NCI-H748 (cell line): ENCODE measurements at regions not wholly inside any gene's neighbourhood (a gene's known extent, or its start where the extent isn't known, plus 50 kb on each side); places are given as distances from the start of the nearest gene placed in this dataset.

Experiments
- DNase-seq: peaks from one replicate; lab custom pipeline; 2025; ENCODE audit not compliant: unreplicated experiment; lab: John Stamatoyannopoulos, UW

DNA sequence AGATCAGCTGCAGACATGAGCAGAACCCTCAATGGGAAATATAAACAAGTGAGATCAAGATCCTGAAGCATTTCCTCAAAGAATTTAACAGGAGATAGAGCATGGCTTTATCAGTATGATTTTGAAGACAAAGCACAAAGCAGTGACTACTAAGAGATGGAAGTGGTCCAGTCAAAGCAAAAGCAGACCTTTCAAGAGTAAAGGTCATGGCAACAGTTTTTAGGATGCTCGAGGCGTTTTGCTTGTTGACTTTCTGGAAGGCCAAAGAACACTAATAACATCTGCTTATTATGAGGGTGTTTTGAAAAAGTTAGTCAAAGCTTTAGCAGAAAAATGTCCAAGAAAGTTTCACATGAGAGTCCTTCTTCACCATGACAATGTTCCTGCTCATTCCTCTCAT, 128.5 kb downstream of the KCNE4 start:
- no peak for DNase-seq

DNA sequence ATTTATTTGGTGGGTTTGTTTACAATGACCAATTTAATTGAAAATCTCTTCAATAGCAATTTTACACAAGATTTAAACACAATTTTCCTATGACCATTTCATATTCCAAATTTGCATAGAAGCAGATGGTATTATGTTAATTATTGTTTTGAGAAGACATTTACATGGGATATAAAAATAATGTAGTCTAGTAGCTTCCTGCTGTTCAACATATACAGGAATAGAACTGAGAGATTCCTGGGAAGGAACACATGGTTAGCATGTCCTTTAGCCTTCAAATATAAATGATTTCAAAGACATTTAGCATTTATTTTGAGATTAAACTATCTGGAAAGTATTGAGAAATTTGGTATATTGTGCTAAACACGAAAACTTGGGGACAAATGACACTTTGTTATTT, 129.6 kb downstream of the KCNE4 start:
- no peak for DNase-seq

DNA sequence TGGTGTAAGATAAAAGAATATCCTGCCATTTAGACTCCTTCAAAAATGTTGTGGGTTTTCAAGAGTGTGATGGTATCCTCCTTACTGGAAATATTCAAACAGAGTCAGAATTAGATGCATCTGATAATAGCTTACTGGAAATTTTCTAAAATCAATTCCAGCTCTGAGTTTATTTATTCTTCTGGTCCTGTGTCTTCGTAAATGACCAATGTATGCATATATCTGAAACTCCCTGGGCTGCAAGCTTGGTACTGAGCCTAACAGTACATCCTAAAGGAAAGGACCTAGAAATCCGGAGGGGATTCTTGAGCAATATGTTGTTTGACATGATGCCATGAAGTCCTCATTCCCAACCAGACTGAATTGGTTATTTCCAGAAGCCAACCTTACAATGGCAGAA, 130.4 kb downstream of the KCNE4 start:
- DNase-seq = no peak

DNA sequence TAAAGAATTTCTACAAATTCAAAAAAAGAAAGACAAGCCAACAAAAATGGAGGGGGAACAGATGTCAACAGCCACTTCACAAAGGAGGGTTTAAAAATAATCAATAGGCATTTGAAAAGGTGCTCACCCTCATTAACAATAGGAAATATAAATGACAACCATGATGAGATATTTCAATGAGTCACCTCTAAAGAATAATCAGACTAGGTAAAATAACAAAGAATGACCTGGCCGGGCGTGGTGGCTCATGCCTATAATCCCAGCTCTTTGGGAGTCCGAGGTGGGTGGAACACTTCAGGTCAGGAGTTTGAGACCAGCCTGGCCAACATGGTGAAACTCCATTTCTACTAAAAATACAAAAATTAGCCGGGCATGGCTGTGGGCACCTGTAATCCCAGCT, 133.6 kb downstream of the KCNE4 start:
- no peak for DNase-seq

DNA sequence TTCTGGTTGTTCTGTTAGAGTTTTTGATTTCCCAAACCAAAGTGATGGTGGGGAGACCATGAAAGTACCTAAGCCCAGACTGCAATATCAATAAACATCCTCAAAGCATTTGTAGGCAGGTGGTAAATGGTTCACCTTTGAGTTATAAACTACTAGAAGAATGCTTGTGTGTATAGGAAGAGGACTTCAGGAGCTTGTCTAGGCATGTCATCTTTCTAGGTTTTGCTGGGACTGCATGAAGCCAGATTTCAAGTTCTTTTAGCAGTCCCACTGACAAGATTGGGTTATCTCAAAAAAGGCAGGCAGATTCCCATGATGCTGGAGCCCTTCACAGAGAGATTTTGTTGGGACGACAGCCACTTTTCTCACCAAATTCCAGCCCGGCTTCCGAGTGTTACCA, 135.3 kb downstream of the KCNE4 start:
- DNase-seq = no peak

DNA sequence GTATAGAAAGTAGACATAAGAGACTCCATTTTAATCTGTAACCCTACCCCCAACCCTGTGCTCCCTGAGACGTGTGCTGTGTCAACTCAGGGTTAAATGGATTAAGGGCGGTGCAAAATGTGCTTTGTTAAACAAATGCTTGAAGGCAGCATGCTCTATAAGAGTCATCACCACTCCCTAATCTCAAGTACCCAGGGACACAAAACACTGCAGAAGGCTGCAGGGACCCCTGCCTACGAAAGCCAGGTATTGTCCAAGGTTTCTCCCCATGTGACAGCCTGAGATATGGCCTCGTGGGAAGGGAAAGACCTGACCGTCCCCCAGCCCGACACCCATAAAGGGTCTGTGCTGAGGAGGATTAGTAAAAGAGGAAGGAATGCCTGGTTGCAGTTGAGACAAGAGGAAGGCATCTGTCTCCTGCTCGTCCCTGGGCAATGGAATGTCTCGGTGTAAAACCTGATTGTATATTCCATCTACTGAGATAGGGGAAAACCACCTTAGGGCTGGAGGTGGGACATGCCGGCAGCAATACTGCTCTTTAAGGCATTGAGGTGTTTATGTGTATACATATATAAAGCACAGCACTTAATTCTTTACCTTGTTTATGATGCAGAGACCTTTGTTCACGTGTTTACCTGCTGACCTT, 138.7 kb downstream of the KCNE4 start:
- peak; percentile 70 for DNase-seq

DNA sequence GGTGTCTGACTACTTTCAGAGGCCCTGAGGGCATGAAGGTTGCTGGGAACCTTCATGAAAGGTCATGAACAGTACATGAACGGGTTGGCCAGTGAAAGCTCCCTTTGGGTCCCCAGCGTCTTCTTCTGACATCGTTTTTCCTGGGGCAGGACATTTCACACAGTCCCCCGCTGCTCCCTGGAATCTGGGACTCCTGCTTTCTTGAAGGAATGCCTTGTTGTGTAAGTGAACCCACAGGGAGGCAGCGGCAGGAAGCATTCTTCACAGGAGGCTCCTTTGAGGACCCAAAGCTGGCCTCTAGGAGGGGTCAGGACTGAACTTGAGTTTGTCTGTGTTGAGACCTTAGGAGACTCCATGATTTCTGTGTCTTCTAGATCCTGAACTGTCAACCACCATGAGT, 144.3 kb downstream of the KCNE4 start:
- no peak for DNase-seq

DNA sequence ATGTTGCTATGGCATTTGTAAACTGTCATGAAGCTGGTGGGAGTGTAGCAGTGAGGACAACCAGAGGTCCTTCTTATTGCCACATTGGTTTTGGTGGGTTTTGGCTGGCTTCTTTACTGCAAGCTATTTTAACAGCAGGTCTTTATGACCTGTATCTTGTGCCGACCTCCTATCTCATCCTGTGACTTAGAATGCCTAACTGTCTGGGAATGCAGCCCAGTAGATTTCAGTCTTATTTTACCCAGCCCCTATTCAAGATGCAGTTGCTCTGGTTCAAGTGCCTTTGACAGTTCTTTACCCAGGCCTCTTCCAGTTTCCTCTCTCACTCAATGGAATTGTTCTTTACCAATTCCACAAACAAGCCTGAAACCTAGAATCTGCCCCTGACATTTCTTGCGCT, 145.1 kb downstream of the KCNE4 start:
- no peak for DNase-seq

DNA sequence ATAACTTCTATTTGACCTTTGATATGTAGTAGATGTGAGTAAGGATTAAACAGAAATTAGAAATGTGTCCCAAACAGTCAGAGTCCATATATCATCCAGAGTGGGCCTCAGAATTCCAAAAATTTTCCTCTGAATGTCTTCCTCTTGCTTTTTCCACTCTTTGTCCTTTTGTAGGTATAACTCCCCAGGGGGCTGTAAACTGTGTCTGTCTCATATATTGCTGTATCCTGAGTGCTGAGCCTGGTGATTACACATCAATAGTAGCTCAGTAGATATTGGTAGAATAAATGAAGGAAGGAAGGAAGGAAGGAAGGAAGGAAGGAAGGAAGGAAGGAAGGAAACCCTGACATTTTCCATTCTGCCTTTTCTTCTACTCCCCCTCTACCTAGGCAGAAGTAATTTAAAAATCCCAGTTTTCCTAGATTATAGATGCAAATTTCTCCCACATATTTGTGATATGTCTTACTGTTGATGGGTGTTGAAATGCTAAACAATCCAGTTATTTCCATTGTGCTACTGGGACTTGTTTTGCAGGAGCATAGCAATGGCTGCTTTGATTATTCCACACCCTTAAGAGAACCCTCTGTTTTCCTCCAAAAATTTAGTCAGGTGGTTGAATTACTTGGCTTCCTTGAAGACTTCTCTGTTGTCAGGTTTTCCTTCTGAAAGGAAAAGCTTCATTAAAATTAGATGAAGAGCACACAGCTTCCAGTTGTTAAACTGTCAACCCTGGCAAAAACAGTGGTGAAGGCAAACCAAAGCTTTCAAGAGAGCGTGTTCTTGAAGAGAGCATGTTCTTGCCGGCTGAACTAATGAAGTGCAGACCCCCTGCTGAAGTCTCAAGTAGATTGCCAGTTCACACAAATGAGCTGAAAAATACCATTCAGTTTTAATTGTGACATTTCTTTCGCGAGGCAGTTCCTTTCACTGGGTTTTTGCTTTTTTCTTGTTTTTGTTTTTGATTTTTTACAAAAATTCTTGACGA, 147.8 kb downstream of the KCNE4 start:
- DNase-seq = no peak

DNA sequence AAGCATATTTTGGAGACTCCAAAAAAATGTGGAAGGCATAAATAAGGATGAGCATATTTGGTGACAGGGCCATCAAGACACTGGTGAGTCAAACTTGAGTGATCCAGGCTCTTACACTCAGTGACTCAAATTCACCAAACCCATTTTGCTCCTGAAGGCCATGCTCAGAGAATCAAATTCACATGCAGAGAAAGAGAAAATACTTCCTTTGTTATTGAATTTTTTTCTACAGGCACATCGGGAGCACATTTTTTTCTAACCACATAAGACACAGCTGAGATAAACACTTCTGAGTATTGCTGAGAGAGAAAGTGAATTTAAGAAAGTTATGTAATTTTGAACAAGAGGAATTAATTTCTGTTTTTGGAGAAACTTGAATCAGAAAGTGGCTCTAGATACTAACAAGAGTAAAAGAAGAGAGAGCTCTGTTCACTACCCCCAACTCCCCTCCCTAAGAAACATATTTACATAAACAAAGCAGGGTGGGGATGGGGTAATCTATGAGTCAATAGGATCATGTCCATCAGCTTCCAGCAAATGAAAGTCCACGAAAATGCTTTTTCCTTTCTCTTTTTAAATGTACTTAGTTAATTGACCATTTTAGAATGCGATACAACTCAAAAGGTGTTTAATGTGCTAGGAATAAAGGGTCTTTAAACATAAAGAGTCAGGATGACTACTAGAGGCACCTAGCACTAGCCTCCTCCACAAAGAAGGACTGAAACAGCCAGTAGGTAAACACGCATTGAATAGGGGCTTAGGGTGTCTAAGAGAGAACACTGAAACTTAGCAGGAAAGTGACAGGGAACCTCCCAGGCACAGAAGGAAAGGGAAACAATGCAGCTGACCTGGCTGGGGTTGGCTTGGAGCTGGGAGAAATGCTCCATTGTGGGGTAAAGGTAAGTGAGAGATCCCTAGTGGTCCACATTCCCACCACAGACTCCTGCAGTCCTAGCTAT, 152.3 kb downstream of the KCNE4 start:
- DNase-seq = no peak

DNA sequence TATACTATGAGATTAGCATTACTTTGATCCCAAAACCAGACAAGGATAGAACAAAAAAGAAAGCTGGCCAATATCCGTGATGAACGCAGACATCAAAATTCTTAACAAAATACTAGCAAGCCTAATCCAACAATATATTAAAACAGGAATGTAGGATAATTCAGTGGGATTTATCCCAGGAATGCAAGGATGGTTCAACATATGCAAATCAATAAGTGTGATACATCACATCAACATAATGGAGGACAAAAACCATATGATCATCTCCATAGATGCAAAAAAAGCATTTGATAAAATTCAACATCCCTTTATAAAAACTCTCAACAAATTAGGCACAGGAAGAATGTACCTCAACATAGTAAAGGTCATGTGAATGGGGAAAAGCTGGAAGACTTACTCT, 158.5 kb downstream of the KCNE4 start:
- DNase-seq = no peak

DNA sequence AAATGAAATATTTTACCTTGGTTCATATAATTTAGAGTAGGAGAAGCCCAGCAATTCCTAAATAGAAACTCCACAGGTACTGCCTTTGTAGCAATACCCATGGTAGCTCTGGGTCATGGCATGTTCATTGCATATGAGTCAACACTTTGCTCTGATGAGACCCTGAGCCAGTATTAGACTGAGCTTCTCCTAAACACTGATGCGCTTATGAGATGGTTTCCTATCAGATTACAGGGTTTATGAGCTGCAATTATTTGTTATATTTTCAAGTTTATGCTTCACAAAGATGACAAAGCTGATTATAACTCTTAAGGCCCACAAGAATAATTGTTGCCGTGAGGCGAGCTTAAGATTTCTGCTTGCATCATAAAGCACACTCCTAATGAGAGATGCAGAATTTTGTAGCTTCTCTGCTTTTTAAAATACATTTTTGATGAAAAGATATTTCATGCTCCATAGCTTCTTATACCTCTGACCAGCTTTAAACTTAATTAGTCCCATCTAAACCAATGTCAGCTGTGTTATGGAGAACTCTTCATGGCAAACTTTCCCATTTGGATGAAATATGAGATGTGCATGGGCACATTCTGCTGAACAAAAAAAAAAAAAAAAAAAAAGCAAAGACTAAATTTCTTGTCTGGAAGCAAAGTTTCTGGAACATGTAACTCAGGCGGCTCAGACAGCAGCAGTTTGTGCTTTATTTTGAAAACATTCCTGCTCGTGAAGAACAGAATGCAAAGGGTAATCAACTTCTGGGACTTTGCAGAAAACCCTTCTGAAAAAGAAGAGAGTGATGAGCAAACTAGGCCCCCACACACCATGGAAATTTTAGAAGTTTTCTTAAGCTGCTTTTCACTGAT, 162.6 kb downstream of the KCNE4 start:
- no peak for DNase-seq

DNA sequence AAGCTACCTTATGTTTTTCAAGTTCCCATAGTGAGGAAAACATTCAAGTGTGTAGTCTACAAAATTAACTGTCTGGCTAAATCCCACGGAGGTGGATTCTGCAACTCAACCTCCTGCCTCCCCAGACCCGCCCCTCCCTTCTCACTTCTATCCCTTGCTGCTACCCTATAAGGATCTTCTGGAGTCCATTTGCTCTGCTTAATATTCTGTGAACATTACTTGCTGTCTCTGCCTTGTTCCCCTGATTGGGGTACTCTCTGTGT, 163.2 kb downstream of the KCNE4 start:
- no peak for DNase-seq

DNA sequence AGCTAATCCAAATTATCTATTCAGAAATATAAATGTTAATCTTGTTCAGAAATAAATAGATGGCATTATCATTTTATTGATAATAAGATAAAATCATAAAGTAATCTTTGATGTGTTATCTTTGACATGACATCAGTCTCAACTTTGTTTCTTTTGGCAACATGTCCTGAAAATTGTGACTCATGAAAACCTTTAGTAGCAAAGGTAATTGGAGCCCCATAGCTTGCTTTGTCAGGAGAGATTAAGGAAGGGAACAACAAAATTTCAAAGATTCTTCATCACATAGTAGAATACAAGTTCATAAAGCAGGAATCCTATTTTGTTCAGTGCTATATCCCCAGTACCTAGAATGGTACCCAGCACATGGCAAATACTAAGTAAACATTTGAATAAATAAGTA, 165.4 kb downstream of the KCNE4 start:
- no peak for DNase-seq

DNA sequence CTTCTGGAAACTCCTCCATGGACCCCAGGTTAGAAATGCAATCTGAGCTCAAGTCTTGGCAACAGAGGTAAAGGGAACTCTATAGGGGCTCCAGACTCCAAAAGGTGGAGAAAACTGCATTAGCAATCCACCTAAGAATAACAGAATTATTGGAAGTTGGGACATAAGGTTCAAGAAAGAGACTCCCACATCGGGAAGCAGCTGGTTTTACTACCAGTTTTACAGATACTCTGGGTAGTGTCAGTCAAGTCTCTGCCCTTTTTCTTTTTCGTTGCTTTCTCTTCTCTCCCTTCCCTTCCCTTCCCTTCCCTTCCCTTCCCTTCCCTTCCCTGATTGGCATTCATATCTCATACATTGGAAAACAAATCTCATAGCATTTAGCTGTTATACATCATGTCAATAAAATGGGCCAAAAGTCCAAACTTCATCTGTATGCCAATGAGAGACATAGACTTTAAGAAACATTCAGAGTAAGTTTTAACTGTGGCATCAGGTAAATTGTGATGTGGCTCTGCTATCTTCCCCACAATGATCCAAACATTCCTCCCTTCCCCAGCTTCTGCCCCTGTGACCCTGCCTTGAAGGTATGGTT, 166.7 kb downstream of the KCNE4 start:
- no peak for DNase-seq

DNA sequence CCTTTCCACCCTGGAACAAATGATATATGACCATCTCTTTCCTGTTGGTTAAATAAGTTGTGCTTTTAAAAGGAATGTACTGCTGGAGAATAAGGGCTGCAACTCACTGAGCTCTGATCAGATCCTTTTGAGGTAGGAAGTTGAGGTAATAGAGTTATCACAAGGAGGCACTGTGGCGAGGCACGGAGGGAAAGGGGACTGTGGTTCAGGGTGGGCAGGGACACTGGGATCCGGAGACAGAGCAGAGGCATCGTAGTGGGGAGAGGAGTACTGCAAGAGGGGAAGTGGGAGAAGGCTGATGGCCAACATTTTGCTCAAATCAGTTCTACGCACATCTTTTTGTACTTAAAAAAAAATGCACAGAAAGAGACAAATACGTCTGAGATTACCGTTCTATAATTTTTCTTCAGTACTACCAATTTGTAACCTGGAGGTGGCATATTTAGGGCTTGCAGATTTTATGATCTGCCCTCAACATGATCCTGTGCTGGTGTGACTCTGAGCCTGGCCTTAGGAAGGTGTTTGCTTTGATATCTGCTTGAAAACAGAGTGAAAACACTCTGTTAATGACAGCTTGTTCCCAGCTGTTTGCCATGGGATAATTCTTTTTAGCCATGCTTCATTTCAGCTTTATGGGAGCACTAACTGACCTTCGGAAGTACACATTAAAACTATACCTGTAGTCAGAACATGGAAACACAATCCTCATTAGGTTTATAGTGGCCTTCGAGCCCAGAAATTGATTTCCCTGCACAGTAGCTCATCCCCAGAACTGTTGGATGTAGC, 168.1 kb downstream of the KCNE4 start:
- no peak for DNase-seq

DNA sequence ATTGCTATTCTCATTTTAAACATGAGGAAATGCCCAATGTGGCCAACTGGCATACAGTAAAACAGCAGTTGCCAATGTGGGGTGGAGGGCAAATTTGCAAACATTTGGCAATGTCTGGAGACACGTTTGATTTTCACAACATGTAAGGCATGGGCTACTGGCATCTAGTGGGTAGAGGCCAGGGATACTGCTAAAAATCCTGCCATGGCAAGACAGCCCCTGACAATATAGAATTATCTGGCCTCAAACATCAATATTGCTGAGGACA, 168.6 kb downstream of the KCNE4 start:
- DNase-seq = no peak

DNA sequence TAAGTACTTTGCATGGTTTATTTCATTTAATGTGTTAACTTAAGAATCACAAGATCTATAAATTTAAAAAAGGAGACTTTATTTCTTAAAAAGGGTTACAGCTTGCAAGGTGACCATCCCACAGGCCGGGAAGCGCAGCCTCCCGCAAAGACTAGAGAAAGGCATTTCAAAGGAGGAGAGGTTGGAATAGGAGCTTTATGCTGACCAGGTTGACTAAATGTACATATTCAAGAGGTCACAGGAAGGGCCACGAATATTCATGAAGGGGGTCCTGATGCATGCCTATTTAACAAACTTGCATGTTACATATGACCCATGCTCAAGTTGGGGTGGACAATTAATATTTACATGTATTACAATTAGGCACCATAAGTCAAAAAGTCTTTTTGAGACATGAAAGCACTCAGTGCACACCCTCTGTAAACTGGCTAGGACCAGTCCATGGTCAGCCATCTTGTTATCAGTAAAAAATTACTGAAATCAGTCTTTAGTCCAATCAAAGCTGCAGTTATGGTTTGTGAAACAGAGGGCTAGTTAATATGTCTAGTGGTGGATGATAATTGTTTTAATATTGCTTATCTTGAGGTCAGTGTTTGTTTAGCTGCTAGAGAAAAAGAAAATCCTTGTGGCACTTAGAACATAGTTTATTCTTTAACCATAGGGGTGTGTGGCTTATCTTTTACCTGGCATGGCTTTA, 169.3 kb downstream of the KCNE4 start:
- no peak for DNase-seq

DNA sequence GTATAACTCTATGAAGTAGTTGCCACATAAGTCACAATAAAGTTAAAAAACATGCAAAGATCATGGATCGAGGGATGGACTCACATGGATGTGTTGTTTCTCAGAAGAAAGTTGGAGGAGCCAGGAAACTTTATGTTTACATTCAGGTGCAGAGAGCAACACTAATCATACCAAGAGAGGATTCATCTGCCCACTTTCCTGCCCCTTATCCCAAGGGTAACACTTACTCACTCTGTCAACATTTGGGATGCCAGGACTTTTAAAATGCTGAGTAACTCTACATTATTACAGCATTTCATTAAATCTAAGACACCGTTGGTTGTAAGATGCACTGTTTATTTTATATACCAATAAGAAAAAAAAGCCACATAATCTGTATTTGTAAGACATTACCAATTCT, 170.4 kb downstream of the KCNE4 start:
- DNase-seq = no peak
